Right hindlimb (tissue), 1 donor: ENCODE measurements at regions not wholly inside any gene's neighbourhood (a gene's known extent, or its start where the extent isn't known, plus 50 kb on each side); places are given as distances from the start of the nearest gene placed in this dataset.
"Not testable (repeated sequence)": the region's sequence is repeated elsewhere in the genome, so short reads cannot be mapped to it uniquely, and the experiment has no call there.

ENCODE experiments used
- DNase-seq: peaks from one replicate; pipeline ENCODE4 v3.0.0-alpha.2; 2018

DNA sequence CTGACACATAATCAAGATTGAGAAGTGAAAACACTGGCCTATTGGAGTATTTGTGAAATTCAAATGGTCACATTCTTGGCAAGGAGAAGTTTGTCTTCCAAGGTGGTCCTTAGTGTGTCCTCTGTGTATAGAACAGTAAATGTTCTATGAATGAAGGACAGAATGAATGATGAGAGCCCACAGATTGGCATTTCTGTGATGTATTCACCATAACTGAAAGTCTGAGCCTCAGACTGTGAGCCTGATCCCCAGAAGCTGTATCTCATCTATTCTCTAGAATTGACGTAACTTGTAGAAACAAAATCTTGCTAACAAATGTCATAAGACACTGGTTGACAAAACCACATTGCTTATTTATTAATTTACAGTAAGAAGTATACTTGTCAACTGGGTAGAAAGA is 111.5 kb upstream of the ETV3 start:
- no peak for DNase-seq

DNA sequence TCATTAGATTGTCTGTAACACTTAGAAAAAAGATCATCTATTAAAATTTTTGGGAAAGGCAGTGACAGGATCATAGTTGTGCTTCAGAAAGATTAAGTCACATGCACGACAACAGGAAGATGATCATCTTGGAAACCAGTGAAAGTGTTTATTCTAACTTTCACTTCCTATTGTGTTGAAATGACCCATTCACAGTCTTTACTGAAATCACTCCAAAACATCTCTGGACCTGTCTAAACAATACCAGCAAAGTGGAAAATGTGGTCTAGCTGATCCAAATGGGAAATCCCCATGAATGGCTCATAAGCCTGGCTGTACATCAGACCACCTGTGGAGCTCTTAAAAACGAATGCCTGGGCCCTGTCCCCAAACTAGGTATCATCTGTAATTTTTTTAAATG is 111.1 kb upstream of the ETV3 start:
- DNase-seq = no peak

DNA sequence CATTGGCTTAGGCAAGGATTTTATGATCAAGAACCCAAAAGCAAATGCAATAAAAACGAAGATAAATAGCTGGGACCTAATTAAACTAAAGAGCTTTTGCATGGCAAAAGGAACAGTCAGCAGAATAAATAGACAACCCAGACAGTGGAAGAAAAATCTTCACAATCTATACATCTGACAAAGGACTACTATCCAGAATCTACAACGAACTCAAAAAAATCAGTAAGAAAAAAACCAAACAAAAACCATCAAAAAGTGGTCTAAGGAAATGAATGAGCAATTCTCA is 109.5 kb upstream of the ETV3 start:
- DNase-seq = not testable (repeated sequence)

DNA sequence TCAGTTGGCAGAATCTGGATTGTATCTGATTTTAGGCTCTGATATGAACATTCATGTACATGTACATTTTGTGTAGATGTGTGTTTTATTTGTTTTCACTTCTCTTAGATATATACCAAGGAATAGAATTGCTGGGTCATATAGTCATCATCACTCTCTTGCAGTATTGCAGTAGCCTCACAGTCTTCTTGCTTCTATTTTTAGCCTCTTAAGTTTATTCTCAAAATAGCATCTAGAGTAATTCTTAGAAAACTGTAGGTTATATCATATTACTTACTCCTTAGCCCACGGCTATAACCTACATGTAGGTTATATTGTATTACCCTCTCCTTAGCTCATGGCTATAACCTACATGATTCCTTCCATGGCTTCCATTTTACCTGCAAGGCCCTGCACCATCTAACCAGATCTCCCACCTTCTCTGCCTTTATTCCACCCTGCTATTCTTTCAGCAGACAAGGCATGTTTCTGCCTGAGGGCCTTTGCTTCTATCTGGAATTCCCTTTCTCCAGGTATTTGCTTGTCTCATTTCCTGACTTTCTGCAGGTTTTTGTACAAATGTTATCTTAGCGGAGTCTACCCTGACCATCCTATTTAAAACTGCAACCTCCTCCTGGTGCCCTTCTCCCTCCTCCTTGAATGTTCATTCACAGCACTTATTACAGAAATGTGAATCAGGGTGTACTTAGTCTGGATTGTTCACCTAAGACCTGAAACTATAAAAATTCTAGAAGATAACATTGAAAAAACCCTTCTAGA is 109.0 kb upstream of the ETV3 start:
- DNase-seq = no peak

DNA sequence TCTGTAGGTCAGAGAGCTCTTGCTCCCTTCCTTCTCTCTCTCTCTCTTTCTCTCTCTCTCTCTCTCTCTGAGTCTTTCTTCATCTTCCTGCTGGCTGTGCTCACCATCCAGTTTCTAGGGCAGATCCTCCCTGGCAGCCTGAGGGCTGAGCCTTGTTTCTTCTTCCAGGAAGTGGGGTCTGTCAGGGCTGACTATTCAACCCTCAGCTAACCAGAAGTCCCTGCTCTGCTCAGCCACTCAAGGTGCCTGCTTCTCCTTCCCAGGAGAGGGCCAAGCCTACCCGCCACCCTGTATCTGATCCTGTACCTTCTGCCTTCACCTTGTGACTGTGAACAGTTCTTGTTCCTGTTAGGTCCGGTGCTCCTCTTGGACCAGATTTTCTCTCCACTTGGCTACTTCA is 107.6 kb upstream of the ETV3 start:
- DNase-seq = no peak

DNA sequence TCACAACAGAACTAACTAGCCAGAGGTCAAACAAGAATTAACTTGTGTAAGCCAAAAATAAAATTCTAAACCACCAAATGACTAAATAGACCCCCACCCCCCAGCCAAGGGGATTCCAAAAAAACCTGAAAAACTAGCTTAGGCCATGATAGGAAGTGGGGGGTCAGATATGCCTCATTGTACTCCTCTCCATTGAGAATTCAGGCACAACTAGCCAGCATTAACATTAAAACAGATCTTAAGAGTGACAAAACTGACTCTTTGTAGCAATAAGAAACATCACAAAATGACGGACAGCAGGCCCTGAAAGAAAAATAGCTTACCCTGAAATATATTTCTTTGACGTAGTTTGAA is 103.0 kb upstream of the ETV3 start:
- no peak for DNase-seq

DNA sequence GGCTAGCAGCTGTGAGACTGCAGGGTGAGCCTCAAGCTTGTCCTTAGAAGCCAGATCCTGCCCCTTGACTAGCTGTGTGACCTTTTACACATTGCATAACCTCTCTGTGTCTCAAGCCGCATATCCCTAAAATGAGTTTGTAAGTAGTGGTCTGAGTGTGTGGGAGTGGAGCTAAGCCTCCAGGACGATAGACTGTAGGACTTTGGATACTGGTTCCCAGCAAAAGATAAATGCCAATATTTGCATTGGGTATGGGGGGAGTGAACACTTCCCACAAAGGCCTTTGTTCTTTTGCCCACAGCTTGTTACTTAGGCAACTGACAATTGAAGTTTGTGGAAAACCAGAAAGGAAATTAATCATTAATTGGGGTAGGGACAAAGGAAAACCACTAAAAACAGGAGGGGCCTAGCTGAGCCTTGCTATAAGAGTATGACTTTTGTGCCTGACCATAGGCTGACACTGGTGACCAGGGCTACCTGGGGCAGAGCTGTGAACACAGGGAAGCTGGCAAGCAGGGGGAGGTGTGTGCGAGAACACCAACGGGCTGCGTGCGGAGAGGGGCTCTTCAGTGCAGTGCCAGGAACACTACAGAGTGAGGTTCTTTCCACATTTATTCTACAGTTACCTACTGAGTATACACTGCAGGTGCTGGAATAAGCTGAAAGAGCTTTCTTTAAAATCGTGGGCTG is 102.4 kb upstream of the ETV3 start:
- no peak for DNase-seq

DNA sequence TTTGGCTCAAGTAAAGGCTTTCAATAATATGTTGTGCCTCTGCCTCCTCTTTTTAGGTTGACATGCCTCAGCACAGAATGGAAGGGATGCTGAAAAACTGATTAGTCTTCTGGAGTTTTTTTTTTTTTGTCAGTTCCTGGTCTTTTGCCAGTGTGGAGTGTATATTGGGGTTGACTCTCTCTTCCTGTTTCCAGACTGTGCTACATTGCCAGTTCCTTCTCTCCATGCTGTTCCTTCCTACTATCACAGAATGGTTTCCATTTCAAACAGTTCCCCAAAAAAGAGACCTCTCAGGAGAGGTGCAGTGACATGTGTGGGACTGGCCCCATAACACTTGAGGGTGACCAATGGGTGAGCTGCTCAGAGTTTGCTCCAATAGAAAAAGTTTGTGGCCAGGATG is 101.7 kb upstream of the ETV3 start:
- DNase-seq = no peak

DNA sequence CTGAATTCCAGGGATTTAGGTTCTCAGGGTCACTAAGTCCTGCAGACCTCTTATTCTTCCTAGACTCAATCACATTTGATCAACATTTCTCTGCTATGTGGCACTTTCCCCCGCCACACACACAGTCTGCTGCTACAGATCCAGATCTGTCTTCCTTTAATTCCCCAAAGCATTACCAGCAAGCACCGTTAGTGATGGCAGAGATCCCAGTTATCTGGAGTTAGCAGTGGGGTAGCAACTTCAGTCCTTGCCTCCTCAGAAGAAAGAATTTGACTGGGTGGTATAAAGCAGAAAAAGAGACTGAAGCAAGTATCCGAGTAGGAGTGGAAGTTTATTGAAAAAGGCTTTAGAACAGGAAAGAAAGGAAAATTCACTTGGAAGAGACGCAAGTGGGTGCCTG is 100.4 kb upstream of the ETV3 start:
- DNase-seq = no peak

DNA sequence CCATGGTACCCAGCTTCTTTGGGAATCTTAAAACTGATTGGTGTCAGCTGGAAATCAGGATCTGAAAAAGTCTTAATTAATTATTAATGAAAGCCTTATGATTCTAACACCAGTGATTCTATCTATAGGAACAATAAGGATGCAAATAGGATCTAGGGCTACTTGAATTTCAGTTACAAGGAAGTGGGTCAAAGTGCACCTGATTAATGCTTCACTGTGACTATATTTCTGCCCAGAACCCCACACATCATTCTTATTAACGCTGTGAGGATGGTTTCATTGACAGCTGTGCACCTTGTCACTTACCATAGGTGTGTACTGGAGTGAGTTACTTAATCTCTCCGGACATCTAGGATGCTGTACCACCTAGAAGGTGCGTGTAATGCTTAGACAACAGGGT is 99.8 kb upstream of the ETV3 start:
- no peak for DNase-seq

DNA sequence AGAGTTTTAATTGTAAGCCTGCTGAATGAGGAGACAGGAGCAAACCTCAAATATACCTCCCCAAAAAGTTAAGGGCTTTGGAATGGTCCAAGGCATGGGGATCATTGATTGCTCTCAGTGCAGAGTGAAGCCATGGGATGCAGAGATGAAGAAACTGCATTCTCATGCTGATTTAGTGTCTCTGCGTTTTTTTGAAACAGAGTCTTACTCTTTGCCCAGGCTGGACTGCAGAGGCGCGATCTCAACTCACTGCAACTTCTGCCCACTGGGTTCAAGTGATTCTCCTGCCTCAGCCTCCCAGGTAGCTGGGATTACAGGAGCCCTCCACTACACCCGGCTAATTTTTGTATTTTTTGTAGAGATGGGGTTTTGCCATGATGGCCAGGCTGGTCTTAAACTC is 99.3 kb upstream of the ETV3 start:
- DNase-seq = no peak

DNA sequence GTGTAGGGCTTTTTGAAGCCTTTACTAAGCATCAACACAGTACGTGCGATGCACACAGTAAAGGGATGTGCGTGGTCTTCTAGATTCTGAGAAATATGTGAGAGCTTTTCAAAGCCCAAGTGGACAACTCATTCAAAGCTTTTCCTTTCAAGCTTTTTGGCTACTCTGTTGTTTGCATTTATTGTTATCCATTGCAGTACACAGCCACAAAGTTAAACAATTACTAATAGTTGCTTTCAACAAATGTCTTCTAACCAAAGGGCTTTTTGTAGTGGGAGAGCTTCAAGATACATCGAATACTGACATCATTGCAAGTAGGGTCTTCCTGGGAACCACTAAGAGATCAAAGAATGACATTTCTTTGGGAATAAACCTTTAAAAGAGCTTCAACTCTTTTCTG is 97.9 kb upstream of the ETV3 start:
- DNase-seq = no peak

DNA sequence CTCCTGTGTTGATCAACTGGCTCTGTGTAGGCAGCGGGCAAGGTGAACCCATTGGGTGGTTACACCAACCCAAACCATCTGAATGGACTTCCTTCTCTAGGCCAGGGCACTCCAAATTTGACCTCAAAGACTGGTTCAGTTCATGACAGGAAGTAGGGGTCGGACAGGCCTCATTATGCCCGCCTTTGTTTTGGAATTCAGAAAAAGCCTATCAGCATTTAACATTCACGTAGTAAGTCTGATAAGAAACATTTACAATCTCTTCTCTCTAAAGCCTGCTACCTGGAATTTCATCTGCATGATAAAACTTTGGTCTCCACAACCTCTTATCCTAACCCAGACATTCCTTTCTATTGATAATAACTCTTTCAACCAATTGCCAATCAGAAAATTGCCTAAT is 97.1 kb upstream of the ETV3 start:
- no peak for DNase-seq

DNA sequence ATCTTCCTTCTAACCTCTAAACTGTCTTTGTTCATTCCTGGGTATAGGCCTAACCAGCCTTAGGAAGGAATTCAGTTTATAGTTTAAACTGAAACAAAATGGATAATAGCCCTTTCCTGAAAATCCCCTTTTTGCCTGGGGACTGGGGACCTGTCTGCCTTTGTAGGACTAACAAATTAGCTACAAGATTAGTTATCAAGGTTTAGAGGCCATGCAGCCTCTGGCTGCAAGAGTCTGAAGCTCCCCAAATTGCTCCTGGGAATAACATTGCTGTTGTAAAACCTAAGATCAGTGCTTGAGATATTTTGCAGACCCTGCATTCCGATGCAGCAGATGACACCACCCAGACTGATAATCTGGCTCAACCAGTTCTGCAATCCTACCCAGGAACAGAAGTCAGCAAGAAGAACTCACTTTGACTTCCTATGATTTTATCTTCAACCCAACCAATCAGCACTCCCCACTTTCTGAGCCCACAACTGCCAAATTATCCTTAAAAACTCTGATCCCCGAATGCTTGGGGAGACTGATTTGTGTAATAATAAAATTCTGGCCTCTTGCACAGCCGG is 96.6 kb upstream of the ETV3 start:
- no peak for DNase-seq

DNA sequence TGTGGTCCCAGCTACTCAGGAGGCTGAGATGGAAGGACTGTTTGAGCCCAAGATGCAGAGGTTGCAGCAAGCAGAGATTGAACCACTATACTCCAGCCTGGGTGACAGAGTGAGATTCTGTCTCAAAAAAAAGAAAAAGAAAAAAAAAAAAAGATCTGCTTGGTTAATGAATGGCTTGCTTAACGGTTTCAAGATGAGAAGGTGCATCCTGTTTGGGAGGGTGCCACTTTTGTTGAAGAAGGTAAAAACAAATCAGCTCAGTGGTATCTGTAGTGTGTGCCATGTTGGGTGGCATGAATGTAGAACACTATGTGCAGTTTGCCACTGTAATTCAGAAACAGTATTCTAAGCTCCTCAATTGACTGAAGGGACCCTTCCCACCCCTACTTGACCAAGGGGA is 94.9 kb upstream of the ETV3 start:
- DNase-seq = no peak

DNA sequence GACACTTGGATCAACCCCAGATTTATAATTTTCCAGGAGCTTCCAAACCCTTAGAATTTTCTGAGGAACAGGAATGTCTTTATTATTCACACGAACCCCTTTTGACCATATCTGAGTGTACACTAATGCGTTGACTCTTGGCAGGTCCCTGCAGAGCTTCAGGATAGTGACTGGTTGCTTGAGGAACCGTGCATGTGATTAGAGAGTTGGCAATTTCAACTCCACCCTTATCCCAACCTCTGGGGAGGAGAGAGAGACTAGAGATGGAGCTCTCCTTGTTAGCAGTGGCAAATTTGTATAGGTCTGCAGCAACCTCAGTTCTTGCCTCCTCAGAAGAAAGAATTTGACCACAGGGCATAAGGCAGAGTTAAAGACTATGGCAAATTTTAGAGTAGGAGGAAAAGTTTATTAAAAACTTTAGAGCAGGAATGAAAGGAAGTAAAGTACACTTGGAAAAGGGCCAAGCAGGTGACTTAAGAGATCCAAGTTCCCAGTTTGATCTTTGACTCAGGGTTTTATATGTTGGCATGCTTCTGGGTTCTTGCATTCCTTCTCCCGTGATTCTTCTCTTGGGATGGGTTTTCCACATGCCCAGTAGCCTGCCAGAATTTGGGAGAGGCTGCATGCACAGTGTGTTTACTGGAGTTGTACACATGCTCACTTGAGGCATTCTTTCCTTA is 93.8 kb upstream of the ETV3 start:
- no peak for DNase-seq

DNA sequence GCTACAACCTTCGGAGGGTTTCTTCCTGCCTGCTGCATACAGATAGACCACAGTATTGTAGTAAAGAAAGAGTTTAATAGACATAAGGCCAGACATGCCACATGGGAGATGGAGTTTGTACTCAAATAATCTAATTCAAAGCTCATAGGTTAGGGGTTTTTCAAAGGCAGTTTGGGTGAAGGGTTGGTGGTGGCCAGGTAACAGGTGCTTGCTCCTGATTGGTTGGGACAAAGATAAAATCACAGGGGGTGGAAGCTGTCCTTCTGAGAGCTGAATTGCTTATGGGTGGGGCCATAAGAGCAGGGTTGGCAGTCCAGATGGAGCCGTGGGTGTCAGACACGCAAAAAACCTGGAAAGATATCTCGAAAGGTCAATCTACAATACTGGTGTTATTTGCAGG is 92.3 kb upstream of the ETV3 start:
- no peak for DNase-seq

DNA sequence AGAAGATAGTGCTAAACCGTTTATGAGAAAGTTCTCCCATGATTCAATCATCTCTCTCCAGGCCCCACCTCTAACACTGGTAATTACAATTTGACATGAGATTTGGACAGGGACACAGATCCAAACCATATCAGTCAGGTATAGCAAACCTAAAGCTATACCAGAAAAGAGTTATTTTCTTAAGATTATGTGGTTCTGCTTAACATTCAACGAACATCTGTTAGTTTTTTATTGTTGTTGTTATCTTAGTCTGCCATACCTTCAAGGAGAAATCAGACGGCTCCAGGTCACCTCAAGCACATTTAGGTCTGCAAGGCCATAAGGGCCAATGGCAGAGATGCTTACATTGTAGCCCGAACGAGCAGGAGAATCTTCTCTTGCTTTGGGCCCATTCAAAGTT is 89.5 kb upstream of the ETV3 start:
- DNase-seq = no peak

DNA sequence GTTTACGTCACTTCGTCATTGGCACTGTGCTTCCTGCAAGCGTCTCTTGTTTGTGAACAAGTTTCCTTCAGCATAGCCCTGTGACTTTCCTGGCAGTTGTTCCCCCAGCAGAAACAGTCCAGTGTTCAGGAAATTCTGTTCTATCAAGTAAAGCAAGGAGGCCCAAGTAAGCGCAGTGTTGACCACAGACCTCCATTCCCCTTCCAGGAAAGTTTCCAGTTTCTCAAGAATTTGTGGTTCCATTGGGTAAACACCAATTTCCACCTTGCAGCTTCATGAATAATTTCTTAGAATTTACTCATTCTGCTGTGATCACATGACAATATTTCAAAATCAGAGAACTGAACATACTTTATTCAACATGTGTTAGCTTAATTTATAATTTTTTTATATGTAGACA is 88.5 kb upstream of the ETV3 start:
- no peak for DNase-seq

DNA sequence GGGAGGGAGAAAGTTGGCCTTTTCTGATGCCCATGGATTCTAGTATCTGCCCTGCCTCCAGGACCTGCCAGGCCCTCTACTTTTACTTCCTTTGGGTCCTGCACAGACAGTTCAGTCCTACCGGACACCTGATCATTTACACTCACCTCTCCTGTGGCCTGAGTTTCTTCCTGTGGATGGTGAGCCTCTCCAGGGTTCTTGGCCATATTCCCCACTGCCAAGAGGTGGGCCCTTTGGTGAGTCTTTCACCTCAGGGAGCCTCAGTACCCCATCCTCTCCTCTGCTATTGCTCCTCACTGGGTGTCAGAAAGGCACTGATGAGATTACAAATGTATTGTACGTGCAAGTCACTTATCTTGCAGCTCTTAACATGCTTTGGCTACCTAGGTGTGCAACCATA is 81.4 kb upstream of the ETV3 start:
- no peak for DNase-seq

DNA sequence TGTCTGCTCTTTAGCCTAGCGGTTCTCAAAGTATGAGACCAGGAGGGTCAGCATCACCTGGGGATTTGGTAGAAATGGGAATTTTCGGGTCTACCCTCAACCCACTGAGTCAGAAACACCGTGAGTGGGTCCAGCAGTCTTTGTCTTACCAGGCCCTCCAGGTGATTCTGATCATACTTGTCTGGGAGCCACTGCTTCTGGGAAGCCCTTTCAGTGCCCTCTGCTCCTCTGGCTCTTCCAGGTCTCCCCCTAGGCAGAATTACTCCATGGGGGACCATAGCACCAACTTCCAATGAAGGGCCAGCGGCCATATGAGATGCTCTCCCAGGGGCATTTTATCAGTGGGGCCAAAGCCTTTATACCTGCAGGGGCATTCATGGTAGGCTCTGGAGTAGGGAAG is 81.0 kb upstream of the ETV3 start:
- no peak for DNase-seq

DNA sequence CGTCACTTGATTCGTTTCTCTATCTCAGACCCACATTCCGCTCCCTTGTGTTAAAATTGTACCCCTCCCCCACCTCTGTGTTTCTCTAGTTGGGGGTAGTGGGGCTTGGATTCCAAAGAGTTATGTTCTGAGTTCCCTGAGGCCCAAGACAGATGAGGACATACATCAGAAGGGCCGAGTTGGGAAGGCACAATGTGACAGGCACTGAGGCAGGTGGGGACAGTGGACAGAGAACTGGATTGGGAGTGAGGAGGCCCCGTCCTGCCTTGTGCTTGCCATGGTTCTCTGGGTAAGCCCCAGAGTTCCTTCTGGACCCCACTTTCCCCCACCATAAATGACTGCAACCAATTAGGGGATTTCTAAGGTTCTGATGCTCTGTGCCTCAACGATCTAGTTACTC is 80.5 kb upstream of the ETV3 start:
- DNase-seq = no peak

DNA sequence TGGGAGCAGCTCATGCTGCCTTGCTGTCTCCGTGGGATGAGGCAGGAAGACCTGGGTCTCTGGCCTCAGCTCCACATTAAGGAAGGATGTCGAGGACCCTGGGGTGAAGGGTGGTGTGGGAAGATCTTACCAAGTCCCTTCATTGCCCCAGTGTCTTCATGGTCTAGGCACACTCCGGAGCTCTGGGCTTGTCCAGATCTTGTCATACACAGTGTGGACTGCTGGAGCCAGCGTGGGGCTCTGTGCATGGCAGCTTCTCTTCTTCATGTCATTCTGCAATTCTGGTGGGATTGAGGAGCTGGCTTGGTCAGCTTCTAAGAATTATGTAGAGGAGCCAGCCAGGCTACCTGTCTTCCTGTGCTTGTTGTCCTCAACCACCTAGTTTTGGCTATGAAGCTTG is 79.3 kb upstream of the ETV3 start:
- no peak for DNase-seq

DNA sequence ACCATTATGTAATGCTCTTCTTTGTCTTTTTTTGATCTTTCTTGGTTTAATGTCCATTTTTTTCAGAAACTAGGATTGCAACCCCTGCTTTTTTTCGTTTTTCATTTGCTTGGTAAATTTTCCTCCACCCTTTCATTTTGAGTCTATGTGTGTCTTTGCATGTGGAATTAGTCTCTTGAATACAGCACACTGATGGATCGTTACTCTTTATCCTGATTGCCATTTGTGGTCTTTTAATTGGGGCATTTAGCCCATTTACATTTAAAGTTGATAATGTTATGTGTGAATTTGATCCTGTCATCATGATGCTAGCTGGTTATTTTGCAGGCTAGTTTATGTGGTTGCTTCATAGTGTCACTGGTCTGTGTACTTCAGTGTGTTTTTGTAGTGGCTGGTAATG is 75.6 kb upstream of the ETV3 start:
- DNase-seq = no peak

DNA sequence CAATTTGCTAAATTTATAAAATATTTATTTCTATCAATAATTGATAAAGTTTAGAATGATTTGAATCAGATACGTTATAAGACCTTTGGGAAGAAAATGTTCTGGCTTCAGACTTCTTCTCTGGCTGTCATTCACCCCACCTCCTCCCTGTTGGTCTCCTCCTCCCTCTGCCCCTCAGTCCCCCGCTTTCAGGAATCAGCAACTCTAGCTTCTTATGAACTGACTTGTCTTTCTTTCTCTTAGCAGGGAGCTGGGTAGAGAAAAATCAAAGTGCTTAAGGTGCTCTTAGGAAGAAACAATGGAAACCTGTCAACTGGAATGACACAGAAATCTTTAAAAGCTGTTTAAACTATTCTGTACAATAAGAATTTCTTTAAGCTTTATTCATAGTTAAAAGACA is 71.3 kb upstream of the ETV3 start:
- DNase-seq = no peak
